ENCODE measurements at regions not wholly inside any gene's neighbourhood (a gene's known extent, or its start where the extent isn't known, plus 50 kb on each side); places are given as distances from the start of the nearest gene placed in this dataset.
"Not testable (repeated sequence)": the region's sequence is repeated elsewhere in the genome, so short reads cannot be mapped to it uniquely, and the experiment has no call there.

DNA sequence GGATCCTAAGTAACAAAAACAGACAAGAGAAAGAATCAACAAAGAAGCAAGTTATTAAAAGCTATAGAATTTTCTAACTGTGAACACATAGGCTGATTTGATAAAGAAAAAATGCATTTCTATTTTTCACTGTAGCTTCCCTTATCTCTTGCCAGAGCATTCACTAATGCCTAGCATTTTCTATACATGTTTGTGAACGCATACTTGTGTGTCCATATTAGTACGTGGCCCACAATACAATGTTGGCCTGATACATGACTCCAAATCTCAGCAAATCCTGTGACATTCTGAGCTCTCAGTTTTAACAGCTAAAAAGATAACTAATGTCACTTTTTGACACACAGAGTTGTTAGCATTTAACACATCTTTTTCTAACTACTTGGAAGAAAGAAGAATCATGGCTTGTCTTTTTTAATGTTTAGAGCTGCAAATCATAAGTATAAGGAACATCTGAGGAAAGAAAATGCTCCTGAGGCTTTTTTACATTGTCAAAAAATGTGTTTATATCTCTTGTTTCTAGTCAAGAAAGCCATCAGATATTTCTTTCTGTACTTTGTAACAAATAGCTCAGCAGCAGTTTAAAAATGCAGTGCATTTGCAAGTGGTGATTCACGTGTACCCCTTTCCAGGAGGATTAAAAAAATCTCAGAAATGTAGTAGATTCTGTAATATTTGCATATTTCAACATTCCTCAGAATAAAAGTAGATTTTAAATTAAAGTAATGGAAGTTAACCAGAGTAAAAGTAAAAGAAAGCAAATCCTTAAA, 1646.8 kb upstream of the TMEFF2 start:
- H3K27me3 ChIP-seq (ENCODE audit: insufficient read depth, low read length) = no peaks in the 10 kb centered on the region
- H3K36me3 ChIP-seq (ENCODE audit: insufficient read depth, low read length) = no peaks in the 10 kb centered on the region
- peak overlapping the region; percentile 10 for H2AFZ ChIP-seq (ENCODE audit: low read length)
- no peaks in the 10 kb centered on the region for H4K20me1 ChIP-seq (ENCODE audit: insufficient read depth, low read length)
- no peak overlapping the region for H3K4me3 ChIP-seq (ENCODE audit: insufficient read depth, low read length)
- H3K27ac ChIP-seq (ENCODE audit: low read depth, low read length) = peak overlapping the region; percentile 68
- peak overlapping the region; percentile 48 for H3K4me2 ChIP-seq (ENCODE audit: insufficient read depth, low read length)
- TF ChIP-seq, protein P1, sequence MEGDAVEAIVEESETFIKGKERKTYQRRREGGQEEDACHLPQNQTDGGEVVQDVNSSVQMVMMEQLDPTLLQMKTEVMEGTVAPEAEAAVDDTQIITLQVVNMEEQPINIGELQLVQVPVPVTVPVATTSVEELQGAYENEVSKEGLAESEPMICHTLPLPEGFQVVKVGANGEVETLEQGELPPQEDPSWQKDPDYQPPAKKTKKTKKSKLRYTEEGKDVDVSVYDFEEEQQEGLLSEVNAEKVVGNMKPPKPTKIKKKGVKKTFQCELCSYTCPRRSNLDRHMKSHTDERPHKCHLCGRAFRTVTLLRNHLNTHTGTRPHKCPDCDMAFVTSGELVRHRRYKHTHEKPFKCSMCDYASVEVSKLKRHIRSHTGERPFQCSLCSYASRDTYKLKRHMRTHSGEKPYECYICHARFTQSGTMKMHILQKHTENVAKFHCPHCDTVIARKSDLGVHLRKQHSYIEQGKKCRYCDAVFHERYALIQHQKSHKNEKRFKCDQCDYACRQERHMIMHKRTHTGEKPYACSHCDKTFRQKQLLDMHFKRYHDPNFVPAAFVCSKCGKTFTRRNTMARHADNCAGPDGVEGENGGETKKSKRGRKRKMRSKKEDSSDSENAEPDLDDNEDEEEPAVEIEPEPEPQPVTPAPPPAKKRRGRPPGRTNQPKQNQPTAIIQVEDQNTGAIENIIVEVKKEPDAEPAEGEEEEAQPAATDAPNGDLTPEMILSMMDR (IDR thresholded peaks at IDR 0.05; ENCODE audit: extremely low read depth, low read depth, low read length) = no peak
- peaks cover 17% of the 10 kb centered on the region for H3K4me1 ChIP-seq (ENCODE audit: insufficient read depth, low read length)
- no peak for DNase-seq (ENCODE audit: insufficient read length, low spot score, missing footprints)
- H3K79me2 ChIP-seq (ENCODE audit: insufficient read depth, low read length) = no peaks in the 10 kb centered on the region
- H3K9me3 ChIP-seq (ENCODE audit: low read depth, low read length) = no peaks in the 10 kb centered on the region

DNA sequence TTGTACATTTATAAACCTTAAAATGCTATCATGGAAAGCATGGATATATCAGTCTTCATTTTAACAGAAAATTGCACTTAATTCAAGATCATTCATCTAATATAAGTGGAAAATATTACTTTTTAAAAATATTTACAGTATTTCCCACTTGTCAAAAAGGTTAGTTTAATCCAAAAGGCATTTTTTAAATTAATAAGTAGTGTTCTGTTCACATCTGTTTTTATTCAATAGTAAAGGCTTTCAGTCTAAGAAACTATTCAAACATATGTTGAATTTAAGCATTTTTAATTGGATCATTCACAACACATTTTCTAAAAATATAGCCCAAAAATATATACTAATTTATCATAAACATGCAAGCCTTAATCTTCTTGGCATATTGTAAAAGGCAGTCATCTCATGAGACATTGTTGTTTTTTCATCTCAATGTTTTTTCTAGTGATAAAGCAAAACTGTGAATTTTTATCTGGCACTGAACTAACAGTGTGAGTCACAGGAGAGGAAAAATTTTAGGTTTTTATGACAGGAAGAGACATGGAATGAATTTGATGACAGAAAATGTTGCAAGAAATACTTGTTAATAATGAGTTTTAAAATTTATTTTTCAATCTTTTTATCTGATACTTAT, 1642.5 kb upstream of the TMEFF2 start:
- Histone ChIP-seq H3K36me3 (ENCODE audit: insufficient read depth, low read length) (no peaks in the 10 kb centered on the region), H3K4me1 (ENCODE audit: insufficient read depth, low read length) (peaks cover 17% of the 10 kb centered on the region), H3K27ac (ENCODE audit: low read depth, low read length) (peak overlapping the region; percentile 73), H3K4me2 (ENCODE audit: insufficient read depth, low read length) (no peak overlapping the region), H3K27me3 (ENCODE audit: insufficient read depth, low read length) (no peaks in the 10 kb centered on the region), H3K79me2 (ENCODE audit: insufficient read depth, low read length) (no peaks in the 10 kb centered on the region), H4K20me1 (ENCODE audit: insufficient read depth, low read length) (no peaks in the 10 kb centered on the region), H3K4me3 (ENCODE audit: insufficient read depth, low read length) (no peak overlapping the region), H3K9me3 (ENCODE audit: low read depth, low read length) (peaks cover 3% of the 10 kb centered on the region), H2AFZ (ENCODE audit: low read length) (no peak overlapping the region)
- TF ChIP-seq, protein P1 (IDR thresholded peaks at IDR 0.05; ENCODE audit: extremely low read depth, low read depth, low read length) = no peak
- DNase-seq (ENCODE audit: insufficient read length, low spot score, missing footprints) = peak; percentile 27

DNA sequence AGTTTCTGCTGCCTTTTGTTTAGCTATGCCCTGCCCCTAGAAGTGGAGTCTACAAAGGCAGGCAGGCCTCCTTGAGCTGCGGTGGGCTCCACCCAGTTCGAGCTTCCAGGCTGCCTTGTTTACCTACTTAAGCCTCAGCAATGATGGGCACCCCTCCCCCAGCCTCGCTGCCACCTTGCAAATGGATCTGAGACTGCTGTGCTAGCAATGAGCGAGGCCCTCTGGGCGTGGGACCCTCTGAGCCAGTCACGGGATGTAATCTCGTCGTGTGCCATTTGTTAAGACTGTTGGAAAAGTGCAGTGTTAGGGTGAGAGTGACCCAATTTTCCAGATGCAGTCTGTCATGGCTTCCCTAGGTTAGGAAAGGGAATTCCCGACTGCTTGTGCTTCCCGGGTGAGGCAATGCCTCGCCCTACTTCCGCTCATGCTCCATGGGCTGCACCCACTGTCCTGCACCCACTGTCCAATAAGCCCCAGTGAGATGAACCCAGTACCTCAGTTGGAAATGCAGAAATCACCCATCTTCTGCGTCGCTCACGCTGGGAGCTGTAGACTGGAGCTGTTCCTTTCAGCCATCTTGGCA, 1641.8 kb upstream of the TMEFF2 start:
- H3K36me3 ChIP-seq (ENCODE audit: insufficient read depth, low read length); H3K27me3 ChIP-seq (ENCODE audit: insufficient read depth, low read length); H3K79me2 ChIP-seq (ENCODE audit: insufficient read depth, low read length); H4K20me1 ChIP-seq (ENCODE audit: insufficient read depth, low read length); H2AFZ ChIP-seq (ENCODE audit: low read length); H3K4me2 ChIP-seq (ENCODE audit: insufficient read depth, low read length); H3K4me3 ChIP-seq (ENCODE audit: insufficient read depth, low read length); DNase-seq (ENCODE audit: insufficient read length, low spot score, missing footprints); H3K9me3 ChIP-seq (ENCODE audit: low read depth, low read length): not testable (repeated sequence)
- peaks cover 15% of the 10 kb centered on the region for H3K4me1 ChIP-seq (ENCODE audit: insufficient read depth, low read length)
- peak overlapping the region; percentile 73 for H3K27ac ChIP-seq (ENCODE audit: low read depth, low read length)

DNA sequence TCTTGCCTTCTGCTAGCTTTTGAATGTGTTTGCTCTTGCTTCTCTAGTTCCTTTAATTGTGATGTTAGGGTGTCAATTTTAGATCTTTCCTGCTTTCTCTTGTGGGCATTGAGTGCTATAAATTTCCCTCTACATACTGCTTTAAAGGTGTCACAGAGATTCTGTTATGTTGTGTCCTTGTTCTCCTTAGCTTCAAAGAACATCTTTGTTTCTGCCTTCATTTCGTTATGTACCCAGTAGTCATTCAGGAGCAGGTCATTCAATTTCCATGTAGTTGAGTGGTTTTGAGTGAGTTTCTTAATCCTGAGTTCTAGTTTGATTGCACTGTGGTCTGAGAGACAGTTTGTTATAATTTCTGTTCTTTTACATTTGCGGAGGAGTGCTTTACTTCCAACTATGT, 1639.2 kb upstream of the TMEFF2 start:
- not testable (repeated sequence) for H3K79me2 ChIP-seq (ENCODE audit: insufficient read depth, low read length); H2AFZ ChIP-seq (ENCODE audit: low read length); H3K9me3 ChIP-seq (ENCODE audit: low read depth, low read length); H3K4me3 ChIP-seq (ENCODE audit: insufficient read depth, low read length); H3K27me3 ChIP-seq (ENCODE audit: insufficient read depth, low read length); H3K4me1 ChIP-seq (ENCODE audit: insufficient read depth, low read length); DNase-seq (ENCODE audit: insufficient read length, low spot score, missing footprints); H3K27ac ChIP-seq (ENCODE audit: low read depth, low read length); H3K4me2 ChIP-seq (ENCODE audit: insufficient read depth, low read length); H3K36me3 ChIP-seq (ENCODE audit: insufficient read depth, low read length); H4K20me1 ChIP-seq (ENCODE audit: insufficient read depth, low read length)

Data from osteoblast (primary cell).